Neural cell (in vitro differentiated cells): ENCODE measurements at regions not wholly inside any gene's neighbourhood (a gene's known extent, or its start where the extent isn't known, plus 50 kb on each side); places are given as distances from the start of the nearest gene placed in this dataset.

Experiments used
- H2AFZ ChIP-seq: fragments of 200-600, 300-800 bp; sonication (generic), shearing (Covaris generic); 2 replicates; pipeline ENCODE4 v1.6.0; 2014; ENCODE audit warnings: low read depth, mild to moderate bottlenecking, antibody characterized with exemption, low read length, moderate library complexity
- H3F3A ChIP-seq: fragments of 200-600 bp; shearing (Covaris generic); 2 replicates; pipeline ENCODE4 v1.6.1; 2016; ENCODE audit warnings: mild to moderate bottlenecking, moderate library complexity, mixed read lengths, antibody characterized with exemption, low read length; ENCODE audit not compliant: insufficient read depth, poor library complexity, severe bottlenecking
- H3K27ac ChIP-seq: fragments of 200-600, 300-800 bp; sonication (generic), shearing (Covaris generic); 2 replicates; pipeline ENCODE4 v1.5.1; 2014; ENCODE audit warnings: mild to moderate bottlenecking, low read length, moderate library complexity
- H3K27me3 ChIP-seq: fragments of 300-800, 200-600 bp; sonication (generic), shearing (Covaris generic); 2 replicates; pipeline ENCODE4 v1.6.0; 2014; ENCODE audit warnings: mild to moderate bottlenecking, low read depth, low read length, moderate library complexity; ENCODE audit not compliant: insufficient read depth
- H3K36me3 ChIP-seq: fragments of 300-800, 200-600 bp; sonication (generic), shearing (Covaris generic); 2 replicates; pipeline ENCODE4 v1.5.1; 2014; ENCODE audit warnings: mild to moderate bottlenecking, antibody characterized with exemption, low read length, moderate library complexity; ENCODE audit not compliant: insufficient read depth
- H3K4me2 ChIP-seq: fragments of 300-800, 200-600 bp; sonication (generic), shearing (Covaris generic); 2 replicates; pipeline ENCODE4 v1.6.0; 2014; ENCODE audit warnings: mild to moderate bottlenecking, low read length
- H3K4me3 ChIP-seq: fragments of 300-800, 200-600 bp; sonication (generic), shearing (Covaris generic); 2 replicates; pipeline ENCODE4 v1.5.1; 2014; ENCODE audit warnings: mild to moderate bottlenecking, low read length, moderate library complexity
- H3K79me2 ChIP-seq: fragments of 200-600 bp; shearing (Covaris generic); replicated peaks from 2 replicates; pipeline ENCODE4 v1.6.0; 2014; ENCODE audit warnings: mild to moderate bottlenecking, low read length, moderate library complexity; ENCODE audit not compliant: insufficient read depth
- H3K9ac ChIP-seq: fragments of 300-800, 200-600 bp; sonication (generic), shearing (Covaris generic); 2 replicates; pipeline ENCODE4 v1.6.1; 2016; ENCODE audit warnings: mild to moderate bottlenecking, low read length, mixed read lengths
- H3K9me2 ChIP-seq: fragments of 200-600 bp; shearing (Covaris generic); 2 replicates; pipeline ENCODE4 v1.6.1; 2016; ENCODE audit warnings: mild to moderate bottlenecking, low read length, mixed read lengths; ENCODE audit not compliant: insufficient read depth
- H3K9me3 ChIP-seq: fragments of 200-600, 300-800 bp; sonication (generic), shearing (Covaris generic); 2 replicates; pipeline ENCODE4 v1.6.1; 2016; ENCODE audit warnings: mild to moderate bottlenecking, mixed run types, low read length, moderate library complexity, mixed read lengths
- H4K20me1 ChIP-seq: fragments of 200-600 bp; shearing (Covaris generic); 2 replicates; pipeline ENCODE4 v1.6.1; 2016; ENCODE audit warnings: mild to moderate bottlenecking, mixed run types; ENCODE audit not compliant: insufficient read depth
- CTCF ChIP-seq: fragments of 450-650 bp; IDR thresholded peaks from 2 replicates; pipeline ENCODE4 v1.5.1; 2014; ENCODE audit warnings: antibody characterized with exemption, mild to moderate bottlenecking, moderate library complexity; ENCODE audit not compliant: poor library complexity, severe bottlenecking
- EP300 ChIP-seq: fragments of 450-650 bp; conservative IDR thresholded peaks from 2 replicates; pipeline ENCODE4 v1.6.1; 2014; ENCODE audit warnings: antibody characterized with exemption, mild to moderate bottlenecking, moderate library complexity; ENCODE audit not compliant: poor library complexity, severe bottlenecking
- EZH2 ChIP-seq: fragments of 200-600, 300-800 bp; shearing (Covaris generic), sonication (generic); IDR thresholded peaks from 2 replicates; pipeline ENCODE4 v1.6.1; 2014; ENCODE audit warnings: antibody characterized with exemption, low read length, borderline replicate concordance, mild to moderate bottlenecking; ENCODE audit not compliant: insufficient read depth, poor library complexity, severe bottlenecking
- MXI1 ChIP-seq: fragments of 450-650 bp; conservative IDR thresholded peaks from 2 replicates; pipeline ENCODE4 v1.6.1; 2014; ENCODE audit warnings: antibody characterized with exemption, mild to moderate bottlenecking; ENCODE audit not compliant: poor library complexity, severe bottlenecking
- POLR2AphosphoS5 ChIP-seq: IDR thresholded peaks from 2 replicates; pipeline ENCODE4 v1.6.1; 2012
- RAD21 ChIP-seq: fragments of 450-650 bp; conservative IDR thresholded peaks from 2 replicates; pipeline ENCODE4 v1.6.1; 2014; ENCODE audit warnings: antibody characterized with exemption, mild to moderate bottlenecking, moderate library complexity
- REST ChIP-seq: IDR thresholded peaks from 2 replicates; pipeline ENCODE4 v1.6.1; 2012; ENCODE audit warnings: borderline replicate concordance
- SMC3 ChIP-seq: fragments of 450-650 bp; conservative IDR thresholded peaks from 2 replicates; pipeline ENCODE4 v1.6.1; 2014; ENCODE audit warnings: antibody characterized with exemption, mild to moderate bottlenecking, moderate library complexity; ENCODE audit not compliant: poor library complexity
- TAF1 ChIP-seq: IDR thresholded peaks from 2 replicates; pipeline ENCODE4 v1.6.1; 2012; ENCODE audit warnings: low read depth

GRCh38 chr13:40346592-40346991 lies 319.8 kb downstream of the FOXO1 start:
- no peak for TF ChIP-seq REST
- TF ChIP-seq CTCF, result no peak
- TF ChIP-seq EP300, result no peak
- TF ChIP-seq POLR2AphosphoS5, result no peak
- no peak for TF ChIP-seq EZH2
- TF ChIP-seq RAD21, result no peak
- no peak for TF ChIP-seq MXI1
- TF ChIP-seq TAF1, result no peak
- no peak for TF ChIP-seq SMC3

GRCh38 chr13:40348096-40348679 lies 318.3 kb downstream of the FOXO1 start:
- Histone ChIP-seq H3K36me3 (no peaks in the 10 kb centered on the region), H4K20me1 (no peaks in the 10 kb centered on the region), H3K27ac (no peak overlapping the region), H3K9me3 (no peaks in the 10 kb centered on the region), H3K4me2 (no peak overlapping the region), H3K9ac (no peak overlapping the region), H3K27me3 (no peaks in the 10 kb centered on the region), H3K4me3 (no peak overlapping the region), H2AFZ (no peak overlapping the region), H3F3A (no peaks in the 10 kb centered on the region), H3K9me2 (no peaks in the 10 kb centered on the region), H3K79me2 (no peaks in the 10 kb centered on the region)
- no peak for TF ChIP-seq TAF1
- no peak for TF ChIP-seq POLR2AphosphoS5

More at GRCh38 chr13:40346592-40346991, 319.8 kb downstream of the FOXO1 start:
- Histone ChIP-seq H3F3A (no peaks in the 10 kb centered on the region), H3K4me3 (no peak overlapping the region), H3K9me2 (no peaks in the 10 kb centered on the region), H3K79me2 (no peaks in the 10 kb centered on the region), H3K4me2 (no peak overlapping the region), H4K20me1 (no peaks in the 10 kb centered on the region), H3K36me3 (no peaks in the 10 kb centered on the region), H3K9me3 (no peaks in the 10 kb centered on the region), H2AFZ (no peak overlapping the region), H3K9ac (no peak overlapping the region), H3K27ac (no peak overlapping the region), H3K27me3 (no peaks in the 10 kb centered on the region)
